Esophagus mucosa (tissue), 1 donor: ENCODE measurements at regions not wholly inside any gene's neighbourhood (a gene's known extent, or its start where the extent isn't known, plus 50 kb on each side); places are given as distances from the start of the nearest gene placed in this dataset.

Experiments used
- ATAC-seq: fragments of 200-7000 bp; cut with Tn5 transposase; one replicate; pipeline ENCODE4 v1.9.1; 2020
- donor health status: DM: yes; HTN: yes; CAD: no.

DNA sequence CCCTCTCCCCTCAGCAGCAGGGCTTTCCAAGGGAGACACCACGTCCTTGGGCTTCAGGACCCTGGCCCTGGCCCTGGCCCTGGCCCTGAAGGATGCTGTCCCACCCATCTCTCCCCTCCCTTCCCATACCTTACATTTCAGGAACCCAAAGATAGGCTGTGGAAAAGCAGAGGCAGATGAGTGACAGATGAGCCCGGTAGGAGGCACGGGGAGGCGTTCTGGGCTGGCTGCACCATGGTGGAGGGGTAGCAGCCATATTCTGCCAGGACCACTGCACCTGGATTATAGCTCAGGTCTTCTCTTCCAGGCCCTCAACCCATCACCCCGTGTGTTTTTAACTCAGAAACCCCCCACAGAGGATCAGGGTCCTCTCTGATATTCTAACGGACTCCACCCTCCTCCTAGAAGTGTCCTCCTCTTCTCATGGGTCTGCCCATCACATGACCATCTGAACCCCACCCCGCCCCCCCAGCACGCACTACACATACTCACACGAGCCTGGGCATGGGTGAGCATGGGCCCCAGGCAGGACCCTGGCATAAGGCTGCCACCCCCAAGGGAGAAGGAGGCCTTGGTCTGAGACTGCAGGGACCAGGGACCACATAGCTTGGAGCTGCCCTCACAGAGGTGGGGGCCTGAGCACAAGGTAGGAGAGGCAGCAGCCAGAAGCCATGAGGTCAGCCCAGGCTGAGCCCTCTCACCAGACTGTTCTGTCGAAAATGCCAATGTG is 220.8 kb upstream of the CDH4 start:
- no peak for ATAC-seq

DNA sequence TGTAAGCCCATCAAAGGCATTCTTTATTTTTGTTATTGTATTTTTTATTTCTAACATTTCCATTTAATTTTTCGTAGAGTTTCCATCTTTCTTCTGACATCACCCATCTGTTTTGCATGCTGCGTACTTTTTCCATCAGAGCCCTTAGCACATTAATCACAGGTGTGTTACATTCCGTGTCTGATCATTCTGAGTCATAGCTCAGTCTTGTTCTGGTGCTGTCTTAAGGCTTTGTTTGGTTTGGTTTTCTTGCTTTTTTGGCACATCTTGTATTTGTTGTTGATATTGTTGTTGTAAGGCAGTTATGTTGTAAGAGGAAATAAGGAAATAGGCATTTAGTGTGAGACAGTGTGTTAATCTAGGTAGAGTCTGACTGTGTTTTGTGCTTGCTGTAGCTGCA is 214.6 kb upstream of the CDH4 start:
- ATAC-seq: peak; percentile 92

DNA sequence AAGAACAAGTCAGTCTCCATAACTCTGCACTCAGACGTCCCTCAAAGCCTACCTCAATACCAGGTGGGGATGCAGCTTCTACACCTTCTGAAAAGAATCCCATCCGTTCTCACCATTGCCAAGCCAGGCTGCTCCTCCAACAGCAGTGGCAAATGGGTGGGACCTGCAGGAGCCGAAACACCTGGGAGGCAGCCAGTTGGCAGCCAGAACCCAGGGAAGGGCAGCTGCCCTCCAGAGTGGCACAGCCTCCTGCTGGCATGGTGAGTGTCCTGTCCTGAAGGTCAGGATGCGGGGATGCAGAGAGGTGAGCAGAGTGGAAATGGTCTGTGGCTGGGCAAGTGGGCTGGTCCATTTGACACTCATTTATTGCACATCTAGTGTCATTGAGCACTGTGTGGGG is 210.6 kb upstream of the CDH4 start:
- no peak for ATAC-seq

DNA sequence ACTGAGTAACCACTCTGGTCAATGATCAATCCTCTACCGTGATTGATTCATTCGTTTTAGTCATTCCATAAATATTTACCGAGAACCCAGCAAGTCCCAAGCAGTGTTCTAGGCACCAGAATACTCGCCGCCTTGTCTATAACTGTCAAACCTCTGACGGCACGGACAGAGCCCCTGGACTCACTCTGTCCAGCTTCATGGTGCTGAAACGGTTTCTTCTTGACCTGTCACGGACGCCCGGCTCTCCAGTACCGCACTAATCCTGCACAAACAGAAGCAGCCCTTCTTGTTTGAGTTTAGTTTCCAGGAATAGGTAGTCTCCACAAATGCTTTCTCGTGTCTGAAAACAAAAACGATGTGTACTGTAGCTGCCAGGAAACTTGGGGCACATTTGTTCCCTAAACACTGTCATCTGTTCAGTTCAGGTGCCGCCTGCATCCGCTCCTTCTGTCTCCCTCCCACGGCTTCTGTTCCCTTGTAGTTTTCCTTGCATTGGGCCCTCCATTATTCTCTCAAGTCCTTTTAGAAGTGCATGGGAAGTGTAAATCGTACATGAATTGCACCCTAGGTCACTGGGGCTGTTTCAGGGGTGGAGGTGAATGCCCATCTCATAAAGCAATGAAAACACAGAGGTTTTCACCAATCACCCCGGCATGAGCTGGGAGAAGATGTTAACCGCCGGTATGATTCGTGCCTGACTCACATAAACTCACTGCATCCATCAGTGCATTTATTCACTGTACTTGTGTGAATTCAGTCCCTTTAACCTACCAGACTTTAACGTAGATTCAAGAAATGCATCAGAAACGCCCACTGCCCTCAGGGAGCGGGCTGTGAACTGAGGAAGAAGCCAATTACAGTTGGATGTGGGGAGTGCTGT is 209.3 kb upstream of the CDH4 start:
- no peak for ATAC-seq

DNA sequence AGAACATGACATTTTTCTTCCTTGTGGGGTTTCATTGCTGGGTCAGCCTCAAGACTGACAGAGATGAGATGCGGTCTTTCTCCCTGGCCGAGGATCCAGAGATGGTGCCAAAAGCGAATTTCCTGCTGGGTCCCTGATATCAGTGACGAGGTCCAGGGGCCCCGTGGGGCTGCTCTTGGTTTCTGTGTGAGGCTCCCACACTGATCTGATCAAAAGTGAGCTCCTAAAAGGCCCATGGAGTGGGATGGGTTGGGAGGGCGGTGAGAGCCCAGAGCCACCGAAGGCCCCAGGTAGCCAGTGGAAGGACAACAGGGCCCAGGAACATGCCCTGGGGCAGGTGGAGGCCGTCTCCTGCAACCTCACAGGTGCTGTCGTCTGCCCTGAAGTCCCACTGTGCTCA is 208.4 kb upstream of the CDH4 start:
- no peak for ATAC-seq

DNA sequence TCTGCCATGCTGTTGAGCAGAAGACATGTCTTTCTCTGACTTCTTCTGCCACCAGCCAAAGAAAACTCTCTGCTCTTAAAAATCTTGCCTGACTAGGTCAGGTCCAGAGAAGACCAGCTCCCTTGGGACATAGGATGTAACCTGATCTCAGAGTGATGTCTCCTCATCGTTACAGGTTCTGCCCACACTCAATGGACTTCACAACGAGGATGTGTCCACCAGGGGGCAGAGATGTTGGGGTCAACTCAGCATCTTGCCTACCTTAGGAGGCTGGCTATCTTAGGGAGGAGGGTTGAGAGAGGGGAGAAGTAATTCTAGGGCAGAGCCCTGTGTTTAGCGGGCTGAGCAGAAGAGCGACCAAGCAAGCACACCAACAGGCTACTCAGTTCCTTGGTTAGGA is 207.6 kb upstream of the CDH4 start:
- ATAC-seq: no peak

GRCh38 chr20:61045091-61045490 is 207.0 kb upstream of the CDH4 start:
- no peak for ATAC-seq

- ATAC-seq: no peak
Observed at GRCh38 chr20:61045876-61046585, 206.0 kb upstream of the CDH4 start.

GRCh38 chr20:61046721-61047351 is 205.2 kb upstream of the CDH4 start:
- ATAC-seq: no peak

GRCh38 chr20:61047515-61047914 is 204.5 kb upstream of the CDH4 start:
- no peak for ATAC-seq

DNA sequence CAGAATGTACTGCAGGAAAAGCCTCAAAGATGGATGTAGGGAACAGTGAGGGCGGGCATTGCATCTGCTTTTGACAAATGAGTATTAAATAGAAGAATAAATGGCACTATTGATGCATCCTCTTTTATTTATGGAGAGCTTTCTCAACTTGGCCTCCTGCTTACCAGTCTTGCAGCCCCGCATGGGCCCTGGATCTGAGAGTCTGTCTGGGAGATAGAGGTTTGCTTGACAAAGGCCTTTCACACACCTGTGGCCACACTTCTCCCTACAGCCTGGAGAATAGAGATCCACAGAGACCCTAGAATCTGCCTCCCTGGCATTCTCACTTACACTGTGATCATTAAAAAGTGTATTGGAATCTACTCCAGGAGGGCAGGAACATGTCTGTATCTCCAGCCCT is 203.8 kb upstream of the CDH4 start:
- no peak for ATAC-seq

GRCh38 chr20:61049684-61050083 is 202.4 kb upstream of the CDH4 start:
- no peak for ATAC-seq

DNA sequence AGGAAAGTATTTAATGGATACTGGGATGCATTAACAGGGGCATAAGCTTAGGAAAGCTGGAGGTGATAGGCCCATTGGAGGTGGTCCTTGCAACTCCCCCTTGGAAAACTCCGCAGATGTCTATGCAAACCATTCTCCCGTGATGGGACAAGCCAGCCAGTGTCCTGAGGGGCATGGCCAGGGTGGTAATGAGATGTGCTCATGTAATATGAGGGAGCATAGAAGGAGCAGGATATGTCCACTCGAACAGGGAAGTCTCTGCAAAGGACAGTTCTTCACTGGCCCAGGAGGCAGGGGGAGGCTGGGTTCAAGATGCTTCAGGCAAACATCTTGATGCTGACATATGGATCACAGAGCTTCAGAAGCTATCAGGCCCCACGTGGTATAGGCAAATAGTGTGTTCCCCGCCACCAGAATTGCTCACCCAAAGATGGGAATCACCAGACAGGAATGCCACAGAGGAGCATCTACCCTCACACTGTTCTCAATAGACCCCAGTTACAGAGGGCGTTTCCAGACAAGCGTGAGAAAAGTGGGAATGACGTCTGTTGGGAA is 201.6 kb upstream of the CDH4 start:
- ATAC-seq: no peak

DNA sequence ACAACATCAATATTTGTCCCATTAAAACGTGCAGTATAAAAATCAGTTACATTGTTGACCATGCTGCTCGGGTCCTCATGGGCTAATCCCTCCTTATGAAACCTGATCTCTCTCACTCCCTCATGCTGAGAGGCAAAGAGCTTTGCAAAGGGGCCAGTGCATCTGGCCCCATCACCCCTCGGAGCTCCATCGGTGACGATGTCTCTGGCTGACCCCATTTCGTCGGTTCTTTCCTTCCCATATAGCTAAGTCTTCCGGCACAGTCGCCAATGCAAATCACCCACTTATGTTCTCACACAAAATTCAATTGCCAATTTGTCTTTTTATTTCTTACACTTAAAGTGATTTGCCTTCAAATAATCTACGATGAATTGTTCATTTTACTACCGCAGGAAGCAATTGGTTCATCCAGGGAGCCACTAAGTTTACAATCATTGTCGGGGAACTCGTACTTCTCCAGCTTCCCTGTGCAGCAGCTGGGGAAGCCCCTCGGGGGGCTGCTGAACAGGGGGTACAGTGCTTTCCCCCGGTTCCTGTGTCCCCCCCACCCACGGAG is 199.8 kb upstream of the CDH4 start:
- ATAC-seq: no peak

GRCh38 chr20:61052776-61053442 is 199.2 kb upstream of the CDH4 start:
- no peak for ATAC-seq

DNA sequence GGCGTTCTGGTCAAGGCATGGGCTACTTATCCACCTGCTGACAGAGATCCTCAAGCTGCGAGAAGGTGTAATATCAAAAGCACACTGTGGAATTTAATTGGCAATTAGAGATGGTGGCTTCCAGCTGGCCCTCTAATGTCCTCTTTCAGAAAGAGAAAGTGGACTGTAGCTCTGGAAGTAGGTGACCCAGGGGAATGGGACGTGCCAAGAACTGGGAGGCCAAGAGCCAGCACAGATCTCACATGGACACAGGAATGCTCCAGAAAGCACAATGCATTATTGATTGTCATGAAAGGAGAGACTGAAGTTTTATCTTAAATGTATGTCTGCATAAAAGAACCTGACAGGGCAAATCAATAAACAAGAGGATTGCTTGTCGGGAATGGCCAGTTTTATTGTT is 198.6 kb upstream of the CDH4 start:
- no peak for ATAC-seq

GRCh38 chr20:61053889-61054288 is 198.2 kb upstream of the CDH4 start:
- ATAC-seq: no peak

- ATAC-seq: no peak
Observed at GRCh38 chr20:61054411-61054810, 197.7 kb upstream of the CDH4 start.

GRCh38 chr20:61055180-61056010 is 196.7 kb upstream of the CDH4 start:
- no peak for ATAC-seq

- ATAC-seq: no peak
Observed at GRCh38 chr20:61056116-61056515, 195.9 kb upstream of the CDH4 start.
